OCI-LY3 (cell line): ENCODE measurements at regions not wholly inside any gene's neighbourhood (a gene's known extent, or its start where the extent isn't known, plus 50 kb on each side); places are given as distances from the start of the nearest gene placed in this dataset.
"Not testable (repeated sequence)": the region's sequence is repeated elsewhere in the genome, so short reads cannot be mapped to it uniquely, and the experiment has no call there.

Experiments used
- H2AFZ ChIP-seq: fragments of 200-600, 300-600 bp; shearing (Covaris generic); 2 replicates; pipeline ENCODE4 v1.6.0; 2014; ENCODE audit warnings: antibody characterized with exemption, low read depth, low read length
- H3K27ac ChIP-seq: fragments of 200-600, 300-600 bp; sonication (generic); 2 replicates; pipeline ENCODE4 v1.5.1; 2014; ENCODE audit warnings: mild to moderate bottlenecking, low read length, moderate library complexity, mixed read lengths
- H3K27me3 ChIP-seq: fragments of 200-600, 300-600 bp; sonication (generic); 2 replicates; pipeline ENCODE4 v1.6.1; 2014; ENCODE audit warnings: low read depth, low read length, mixed read lengths
- H3K36me3 ChIP-seq: fragments of 200-600, 300-600 bp; sonication (generic); replicated peaks from 2 replicates; pipeline ENCODE3; 2014; ENCODE audit warnings: low read depth, low read length, mixed read lengths
- H3K4me1 ChIP-seq: fragments of 300-600, 200-600 bp; sonication (generic); 2 replicates; pipeline ENCODE4 v1.6.1; 2014; ENCODE audit warnings: low read length, mixed read lengths
- H3K4me2 ChIP-seq: fragments of 200-600, 300-600 bp; sonication (generic); 2 replicates; pipeline ENCODE4 v1.6.1; 2014; ENCODE audit warnings: low read length, mixed read lengths
- H3K4me3 ChIP-seq: fragments of 300-600, 200-600 bp; sonication (generic); 2 replicates; pipeline ENCODE4 v1.5.1; 2014; ENCODE audit warnings: antibody characterized with exemption, mild to moderate bottlenecking, low read length, moderate library complexity
- H3K79me2 ChIP-seq: fragments of 300-600, 200-600 bp; shearing (Covaris generic); 2 replicates; pipeline ENCODE4 v1.6.1; 2014; ENCODE audit warnings: mild to moderate bottlenecking, low read length, mixed read lengths
- H3K9ac ChIP-seq: fragments of 300-600, 200-600 bp; shearing (Covaris generic); 2 replicates; pipeline ENCODE4 v1.6.0; 2014; ENCODE audit warnings: mild to moderate bottlenecking, low read length, moderate library complexity
- H3K9me3 ChIP-seq: fragments of 200-600, 300-600 bp; shearing (Covaris generic); 2 replicates; pipeline ENCODE4 v1.6.1; 2014; ENCODE audit warnings: low read length, mixed read lengths; ENCODE audit not compliant: insufficient read depth
- H4K20me1 ChIP-seq: fragments of 200-600, 300-600 bp; sonication (generic); 2 replicates; pipeline ENCODE4 v1.6.1; 2016; ENCODE audit warnings: low read length, mixed read lengths; ENCODE audit not compliant: insufficient read depth
- CTCF ChIP-seq: fragments of 200-600, 300-600 bp; sonication (generic); IDR thresholded peaks from 2 replicates; pipeline ENCODE4 v1.5.1; 2014; ENCODE audit warnings: antibody characterized with exemption, low read length, low read depth
- EZH2phosphoT487 ChIP-seq: fragments of 200-600 bp; shearing (Covaris generic); IDR thresholded peaks from 2 replicates; pipeline ENCODE4 v1.6.1; 2018; ENCODE audit warnings: antibody characterized with exemption, mixed run types, low read depth

GRCh38 chr21:32823296-32823695, 51.7 kb upstream of the PAXBP1 start:
- not testable (repeated sequence) for H3K79me2 ChIP-seq, H3K4me3 ChIP-seq, H3K27ac ChIP-seq, H3K4me1 ChIP-seq, H4K20me1 ChIP-seq, H3K9ac ChIP-seq, H3K27me3 ChIP-seq, H2AFZ ChIP-seq, H3K4me2 ChIP-seq, H3K9me3 ChIP-seq, H3K36me3 ChIP-seq

- H3K79me2 ChIP-seq = no peaks in the 10 kb centered on the region
- H3K9me3 ChIP-seq = no peaks in the 10 kb centered on the region
- no peaks in the 10 kb centered on the region for H4K20me1 ChIP-seq
- H3K36me3 ChIP-seq = no peaks in the 10 kb centered on the region
- H3K4me2 ChIP-seq = no peak overlapping the region
- H2AFZ ChIP-seq = no peak overlapping the region
- H3K27ac ChIP-seq = no peak overlapping the region
- no peak for TF ChIP-seq EZH2phosphoT487
- TF ChIP-seq CTCF = no peak
- no peak overlapping the region for H3K9ac ChIP-seq
- H3K4me1 ChIP-seq = no peaks in the 10 kb centered on the region
- no peak overlapping the region for H3K4me3 ChIP-seq
- H3K27me3 ChIP-seq = no peaks in the 10 kb centered on the region
Observed at GRCh38 chr21:32824950-32825349, 53.4 kb upstream of the PAXBP1 start.

GRCh38 chr21:32826329-32827167, 55.0 kb upstream of the PAXBP1 start:
- Histone ChIP-seq H3K36me3 (no peaks in the 10 kb centered on the region), H3K27me3 (no peaks in the 10 kb centered on the region), H3K4me3 (no peak overlapping the region), H3K79me2 (no peaks in the 10 kb centered on the region), H3K4me1 (no peaks in the 10 kb centered on the region), H4K20me1 (no peaks in the 10 kb centered on the region), H3K9ac (no peak overlapping the region), H3K4me2 (no peak overlapping the region), H2AFZ (no peak overlapping the region), H3K9me3 (no peaks in the 10 kb centered on the region), H3K27ac (no peak overlapping the region)
- TF ChIP-seq EZH2phosphoT487 (no peak), CTCF (peak; percentile 65)

- Histone ChIP-seq H3K9ac (no peak overlapping the region), H3K9me3 (no peaks in the 10 kb centered on the region), H3K36me3 (no peaks in the 10 kb centered on the region), H3K27ac (no peak overlapping the region), H3K79me2 (no peaks in the 10 kb centered on the region), H3K27me3 (no peaks in the 10 kb centered on the region), H2AFZ (no peak overlapping the region), H3K4me2 (no peak overlapping the region), H4K20me1 (no peaks in the 10 kb centered on the region), H3K4me3 (no peak overlapping the region), H3K4me1 (no peaks in the 10 kb centered on the region)
- TF ChIP-seq CTCF = no peak
- TF ChIP-seq EZH2phosphoT487 = no peak
Observed at GRCh38 chr21:32828908-32829307, 57.4 kb upstream of the PAXBP1 start.
